ENCODE measurements at regions not wholly inside any gene's neighbourhood (a gene's known extent, or its start where the extent isn't known, plus 50 kb on each side); places are given as distances from the start of the nearest gene placed in this dataset.

DNA sequence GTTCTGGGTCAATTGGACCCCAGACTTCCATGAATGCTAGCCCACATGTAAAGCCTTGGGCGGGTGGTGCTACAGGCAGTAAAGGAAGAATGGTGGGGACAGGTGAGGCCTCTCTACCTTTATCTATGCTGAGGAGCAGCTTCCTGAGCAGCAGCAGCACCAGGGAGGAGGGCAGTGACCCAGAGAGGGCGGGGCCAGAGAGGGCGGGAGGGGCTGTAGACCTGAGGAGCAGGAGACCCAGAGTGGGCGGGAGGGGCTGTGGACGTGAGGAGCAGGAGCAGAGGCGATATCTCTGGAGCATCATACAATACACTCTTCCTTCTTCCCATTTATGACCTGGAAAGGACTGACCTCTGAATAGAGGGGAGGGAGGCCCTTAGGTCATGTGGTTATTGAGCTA is 165.9 kb downstream of the MTRR start:
- DNase-seq (ENCODE audit: extremely low spot score, insufficient read length, low read depth) (no peak), FAIRE-seq (no peak)

DNA sequence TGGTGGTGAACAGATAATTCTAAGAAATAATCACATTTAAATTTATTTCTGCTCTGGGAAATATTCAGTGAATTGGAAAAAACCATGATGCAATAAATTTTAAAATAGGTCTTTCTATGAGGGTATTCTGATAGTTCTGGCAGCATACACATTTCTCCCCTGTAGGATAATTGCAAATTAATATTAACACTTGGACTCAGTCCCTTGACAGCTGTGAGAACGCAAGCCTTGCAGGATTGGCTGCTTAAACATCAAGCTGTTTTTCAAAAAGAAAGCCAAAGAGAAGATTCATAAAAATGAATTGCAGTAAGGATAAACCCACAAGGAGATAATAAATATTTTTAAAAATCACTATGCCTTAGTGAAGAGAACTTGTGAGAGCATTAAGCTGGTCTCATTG is 180.0 kb downstream of the MTRR start:
- DNase-seq (ENCODE audit: extremely low spot score, insufficient read length, low read depth) (no peak), FAIRE-seq (no peak)

DNA sequence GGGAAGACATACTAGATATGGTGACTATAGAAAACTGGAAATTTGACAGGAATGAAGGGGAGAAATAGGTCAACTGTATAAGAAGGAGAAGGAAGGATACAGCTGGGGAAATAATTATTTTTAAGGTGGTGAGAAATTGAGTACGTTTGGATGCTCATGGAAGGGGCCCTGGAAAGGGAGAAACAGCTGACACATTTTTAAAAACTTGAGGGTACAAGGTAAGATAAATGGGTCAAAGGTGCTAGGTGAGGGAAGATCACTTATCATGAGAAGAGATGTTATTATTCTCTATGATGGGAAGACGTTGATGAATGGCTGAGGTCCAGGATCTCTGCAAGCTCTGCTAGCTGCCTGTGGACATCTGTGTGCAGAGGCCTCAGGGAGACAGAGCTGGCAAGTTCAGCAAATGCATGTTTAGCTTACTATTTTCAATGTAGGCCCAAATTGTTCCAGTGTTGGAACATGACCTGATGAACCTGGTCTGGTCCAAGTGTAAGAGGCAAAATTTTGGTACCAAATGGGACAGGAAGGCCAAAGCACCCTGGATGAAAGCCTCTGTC is 181.7 kb downstream of the MTRR start:
- DNase-seq (ENCODE audit: extremely low spot score, insufficient read length, low read depth), result no peak
- FAIRE-seq, result no peak

DNA sequence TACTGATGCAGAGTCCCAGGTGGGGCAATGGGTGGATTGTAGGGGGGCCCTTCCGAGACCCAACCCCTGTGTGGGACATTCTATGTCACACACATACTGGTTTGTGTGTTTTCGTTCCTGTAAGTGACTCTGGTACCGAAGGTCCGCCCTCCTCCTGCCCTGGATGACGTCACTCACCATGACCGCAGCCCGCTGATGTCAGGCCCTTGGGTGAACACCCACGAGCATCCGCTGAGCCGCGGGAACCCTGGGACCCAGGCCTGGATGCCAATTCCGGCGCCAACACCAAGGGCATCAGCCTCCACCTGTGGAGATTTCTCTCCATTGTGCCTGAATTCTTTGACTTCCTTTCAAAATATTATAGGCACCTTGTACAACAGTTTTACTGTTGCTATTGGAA is 184.3 kb downstream of the MTRR start:
- DNase-seq (ENCODE audit: extremely low spot score, insufficient read length, low read depth) (no peak), FAIRE-seq (no peak)

DNA sequence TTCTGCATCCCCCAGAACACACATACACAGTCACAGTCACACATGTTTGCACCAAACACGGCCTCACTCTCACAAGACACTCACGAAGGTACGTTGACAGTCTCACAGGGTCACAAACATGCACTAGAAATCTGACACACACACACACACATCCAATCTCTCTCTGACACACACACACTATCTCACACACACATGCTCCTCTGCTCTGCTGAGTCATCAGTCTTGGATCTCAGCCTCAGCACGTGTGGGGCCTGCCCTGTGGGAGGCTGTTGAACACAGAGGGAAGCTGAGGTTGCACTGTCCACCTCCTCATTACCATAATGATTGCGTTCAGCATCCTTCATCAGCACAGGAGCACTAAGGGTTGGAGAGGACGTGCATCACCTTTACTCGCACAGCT is 188.8 kb downstream of the MTRR start:
- FAIRE-seq (no peak), DNase-seq (ENCODE audit: extremely low spot score, insufficient read length, low read depth) (no peak)

DNA sequence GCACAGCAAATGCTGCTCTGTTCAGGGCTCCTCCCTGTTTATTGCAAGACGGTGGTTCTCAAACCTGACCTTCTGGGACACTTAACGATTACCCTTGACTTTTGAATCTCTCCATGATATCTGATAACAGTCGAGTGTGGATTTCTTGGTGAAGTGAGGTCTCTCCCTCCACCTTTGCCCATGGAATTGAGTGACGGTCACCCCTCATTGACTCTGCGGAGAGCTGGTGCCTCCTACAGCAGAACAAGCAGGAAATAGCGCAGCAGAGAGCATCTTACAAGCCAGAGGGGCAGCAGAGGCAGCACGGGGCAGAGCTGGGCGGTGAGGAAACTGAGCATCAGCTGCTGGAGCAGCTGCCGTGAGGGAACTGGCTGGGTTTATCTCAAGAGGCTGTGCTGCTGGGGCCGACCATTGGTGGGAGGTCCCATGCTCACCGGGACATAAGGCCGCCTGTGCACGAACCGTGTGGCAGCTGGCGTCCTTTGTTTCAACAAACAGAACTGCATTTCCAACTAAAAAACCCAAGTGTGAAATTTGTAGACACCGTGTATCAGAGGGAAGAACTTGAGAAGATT is 189.8 kb downstream of the MTRR start:
- DNase-seq (ENCODE audit: extremely low spot score, insufficient read length, low read depth) (no peak), FAIRE-seq (no peak)

DNA sequence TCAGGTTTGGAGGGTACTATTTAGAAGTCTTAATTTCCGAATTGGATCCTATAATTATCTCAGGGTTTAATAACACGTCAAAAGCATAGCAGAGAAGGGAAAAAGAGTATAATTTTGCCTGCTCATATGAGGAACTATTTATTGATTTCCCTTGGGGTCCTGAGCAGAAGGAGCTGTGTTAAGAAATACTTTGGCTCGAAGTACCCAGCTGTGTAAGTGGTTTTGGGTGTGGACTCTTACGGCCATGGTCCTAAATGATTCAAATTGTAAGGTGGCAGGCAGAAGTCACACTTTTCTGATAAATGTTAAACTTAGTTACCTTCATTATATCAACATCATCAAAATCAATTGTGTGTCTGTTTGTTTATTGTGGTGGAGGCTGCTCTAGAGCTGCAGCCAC is 190.4 kb downstream of the MTRR start:
- DNase-seq (ENCODE audit: extremely low spot score, insufficient read length, low read depth) (no peak), FAIRE-seq (no peak)

DNA sequence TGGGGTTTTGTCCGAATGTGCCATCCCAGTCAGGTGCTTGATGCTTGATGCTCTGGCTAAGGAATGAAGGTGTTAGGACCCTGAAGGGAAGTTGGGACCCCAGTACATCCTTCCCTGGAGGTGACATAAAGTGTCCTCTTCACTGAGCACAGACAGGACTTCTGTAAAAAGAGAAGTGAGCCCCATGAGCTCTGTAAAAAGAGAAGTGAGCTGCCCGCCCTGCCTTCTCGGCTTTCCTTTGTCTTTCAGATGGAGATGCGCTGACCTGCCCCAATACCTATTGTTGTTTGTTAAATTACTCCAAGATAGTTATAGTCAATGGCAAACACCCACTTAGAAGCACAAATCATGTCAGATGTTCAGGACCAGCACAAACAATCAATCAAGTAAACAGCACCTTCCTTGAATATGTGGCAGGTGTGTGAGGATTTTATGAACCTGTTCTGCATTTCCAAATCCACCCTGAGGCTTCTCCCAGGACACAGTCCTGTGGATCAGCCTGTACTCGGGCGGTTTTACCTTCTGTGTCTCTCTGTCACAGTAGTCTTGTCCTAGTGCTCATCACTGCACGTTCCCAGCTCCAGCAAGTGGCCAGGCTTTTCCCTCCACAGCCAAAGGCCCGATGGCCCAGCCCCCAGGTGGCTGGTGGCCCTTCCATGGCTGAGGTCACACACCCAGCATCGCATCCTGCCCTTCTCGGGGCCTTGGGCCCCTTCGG is 191.4 kb downstream of the MTRR start:
- DNase-seq (ENCODE audit: extremely low spot score, insufficient read length, low read depth) (no peak), FAIRE-seq (no peak)

DNA sequence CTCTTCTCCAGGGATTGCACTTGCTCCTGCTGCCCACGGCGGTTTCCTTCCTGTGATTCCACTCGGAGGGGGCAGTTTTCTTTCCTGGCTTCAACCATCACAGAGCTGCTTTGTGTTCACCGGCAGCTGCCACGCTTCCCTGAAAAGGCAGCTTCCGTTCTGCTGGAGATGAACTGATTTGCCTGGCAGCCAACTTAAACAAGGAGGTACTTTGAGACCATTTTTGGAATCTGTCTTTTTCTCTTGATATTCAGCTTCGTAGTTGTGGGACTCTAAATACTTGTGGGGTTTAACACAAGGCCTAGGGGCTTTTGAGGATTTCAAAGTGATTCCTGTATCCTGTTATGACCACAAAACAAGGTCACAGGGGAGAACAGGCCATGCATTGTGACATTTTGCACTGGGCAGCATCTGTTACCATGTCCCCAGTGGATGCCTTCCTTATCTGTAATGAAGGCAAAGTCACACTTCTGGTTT is 192.0 kb downstream of the MTRR start:
- FAIRE-seq, result no peak
- DNase-seq (ENCODE audit: extremely low spot score, insufficient read length, low read depth), result no peak

DNA sequence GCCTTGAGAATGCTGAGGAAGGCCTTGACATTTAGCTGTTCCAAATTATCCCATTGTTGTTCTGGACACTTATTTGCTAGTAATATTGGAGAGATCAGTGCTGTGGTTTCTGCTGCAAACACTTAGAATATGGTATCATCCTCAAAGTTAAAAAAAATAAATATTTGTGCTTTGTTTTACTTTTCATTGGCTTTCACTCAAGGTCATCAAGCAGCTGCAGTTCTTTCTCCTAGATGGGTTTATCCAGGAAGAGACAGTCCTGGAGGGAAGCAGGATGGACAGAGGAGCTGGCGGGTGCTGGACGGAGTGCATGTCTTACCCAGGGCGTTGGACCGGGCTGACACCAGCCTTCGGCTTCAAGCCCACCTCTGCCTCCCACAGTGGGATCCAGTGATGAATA is 193.6 kb downstream of the MTRR start:
- DNase-seq (ENCODE audit: extremely low spot score, insufficient read length, low read depth), result no peak

DNA sequence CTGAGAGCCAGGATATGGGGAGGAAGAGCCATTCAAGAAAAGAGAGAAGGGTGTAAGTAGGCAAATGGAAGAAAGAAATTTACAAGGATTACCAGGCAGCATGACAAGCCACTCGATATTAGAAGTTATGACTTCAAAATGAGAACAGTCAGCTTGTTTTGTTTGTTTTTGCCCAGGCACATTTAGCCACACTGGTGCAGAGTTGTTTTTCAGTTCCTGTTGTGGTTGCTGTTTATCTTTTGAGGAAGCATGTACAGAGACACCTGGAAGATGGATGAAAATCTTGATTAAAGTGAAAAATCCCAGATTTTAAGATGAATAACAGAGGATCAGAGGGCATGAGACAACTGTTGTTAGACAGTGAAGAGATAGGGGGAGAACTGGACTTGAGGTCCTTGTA is 199.1 kb downstream of the MTRR start:
- FAIRE-seq, result no peak
- DNase-seq (ENCODE audit: extremely low spot score, insufficient read length, low read depth), result no peak

More for the DNA sequence above, 193.6 kb downstream of the MTRR start:
- FAIRE-seq, result no peak

DNA sequence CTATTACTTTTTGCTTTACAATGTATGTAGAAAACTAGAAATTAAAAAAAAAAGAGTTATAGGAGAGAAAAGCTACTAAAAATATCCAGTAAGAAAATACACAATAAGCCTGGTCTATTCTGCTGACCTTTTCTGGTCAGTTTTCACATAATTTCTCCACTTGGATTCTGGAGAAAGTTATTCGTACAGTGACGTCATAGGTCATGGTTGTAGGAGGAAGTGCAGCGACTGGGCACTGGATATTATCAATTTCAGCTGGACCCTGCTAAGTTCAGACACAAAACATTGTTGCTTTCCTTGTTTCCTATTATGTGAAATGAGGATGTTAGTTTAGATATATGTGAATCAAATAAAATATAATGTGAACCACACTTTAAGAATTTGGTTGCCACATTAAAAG is 201.2 kb downstream of the MTRR start:
- FAIRE-seq (no peak), DNase-seq (ENCODE audit: extremely low spot score, insufficient read length, low read depth) (no peak)

DNA sequence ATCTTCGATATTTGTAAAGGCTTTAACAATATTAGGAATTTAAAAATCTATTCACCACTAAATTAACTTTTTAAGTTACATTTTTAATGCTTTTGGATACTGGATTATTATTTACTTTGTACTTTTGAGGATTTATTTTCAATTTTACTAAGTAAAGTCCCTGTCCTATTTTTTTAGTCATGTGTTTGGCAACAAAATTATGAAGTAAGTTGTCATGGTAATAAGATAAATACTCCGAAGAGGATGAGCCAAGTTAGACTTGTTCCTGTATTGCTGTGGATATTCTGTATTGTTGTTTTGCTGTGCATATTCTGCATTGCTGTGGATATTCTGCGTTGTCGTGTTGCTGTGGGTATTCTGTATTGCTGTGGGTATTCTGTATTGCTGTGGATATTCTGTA is 210.1 kb downstream of the MTRR start:
- no peak for FAIRE-seq

DNA sequence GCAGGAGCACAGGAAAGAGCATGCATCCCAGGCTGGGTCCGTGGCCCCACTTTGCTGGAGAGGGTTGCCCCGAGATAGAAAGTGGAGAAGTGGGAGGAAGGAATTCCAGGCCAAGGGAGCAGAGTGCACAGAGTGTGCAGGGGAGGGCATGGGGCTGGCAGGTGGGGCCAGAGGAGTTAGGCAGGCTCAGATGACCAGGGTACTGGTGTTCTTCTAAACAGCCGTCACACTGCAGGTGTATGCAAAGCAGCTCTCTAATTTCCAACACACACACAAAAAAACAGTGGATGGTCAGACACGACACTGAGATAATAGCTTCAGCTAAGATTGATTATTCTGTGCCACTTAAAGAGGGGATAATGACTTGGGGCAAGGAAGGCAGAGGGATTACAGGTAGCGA is 212.2 kb downstream of the MTRR start:
- no peak for DNase-seq (ENCODE audit: extremely low spot score, insufficient read length, low read depth)

More for the DNA sequence above, 210.1 kb downstream of the MTRR start:
- DNase-seq (ENCODE audit: extremely low spot score, insufficient read length, low read depth), result no peak

DNA sequence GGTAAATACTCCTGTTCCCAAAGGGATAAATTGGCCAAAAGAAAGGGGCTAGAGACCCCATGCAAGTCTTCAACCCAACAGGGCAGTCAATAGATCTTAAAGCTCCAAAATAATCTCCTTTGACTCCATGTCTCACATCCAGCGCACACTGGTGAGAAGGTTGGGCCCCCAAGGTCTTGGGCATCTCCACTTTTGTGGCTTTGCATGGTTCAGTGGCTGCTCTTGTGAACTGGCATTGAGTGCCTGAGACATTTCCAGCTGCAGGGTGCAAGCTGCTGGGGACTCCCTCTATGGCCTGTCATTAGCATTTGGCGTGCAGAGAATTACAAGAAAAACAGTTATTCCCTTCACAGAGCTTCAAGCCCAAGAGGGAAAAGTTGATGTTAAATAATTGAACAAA is 224.7 kb downstream of the MTRR start:
- FAIRE-seq, result no peak
- no peak for DNase-seq (ENCODE audit: extremely low spot score, insufficient read length, low read depth)

More for the DNA sequence above, 212.2 kb downstream of the MTRR start:
- no peak for FAIRE-seq

DNA sequence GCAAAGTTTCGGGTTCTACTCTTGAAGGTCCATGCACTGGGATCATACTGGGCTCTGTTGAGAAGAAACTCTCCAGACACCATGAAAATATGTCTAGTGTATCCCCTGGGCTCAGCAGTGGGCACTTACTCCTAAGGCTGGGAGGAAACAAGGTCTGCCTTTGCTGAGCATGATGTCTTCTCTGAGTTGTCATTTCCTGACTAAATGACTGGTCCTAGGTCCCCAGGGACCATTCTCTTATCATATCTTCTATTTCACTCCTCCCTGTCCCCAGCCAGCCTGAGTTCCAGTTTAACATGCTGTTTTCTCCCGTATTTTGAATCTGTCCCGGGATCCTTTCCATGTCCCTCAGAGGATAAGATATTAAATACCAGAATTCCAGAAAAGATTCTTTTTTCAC is 225.4 kb downstream of the MTRR start:
- DNase-seq (ENCODE audit: extremely low spot score, insufficient read length, low read depth) (no peak), FAIRE-seq (no peak)

DNA sequence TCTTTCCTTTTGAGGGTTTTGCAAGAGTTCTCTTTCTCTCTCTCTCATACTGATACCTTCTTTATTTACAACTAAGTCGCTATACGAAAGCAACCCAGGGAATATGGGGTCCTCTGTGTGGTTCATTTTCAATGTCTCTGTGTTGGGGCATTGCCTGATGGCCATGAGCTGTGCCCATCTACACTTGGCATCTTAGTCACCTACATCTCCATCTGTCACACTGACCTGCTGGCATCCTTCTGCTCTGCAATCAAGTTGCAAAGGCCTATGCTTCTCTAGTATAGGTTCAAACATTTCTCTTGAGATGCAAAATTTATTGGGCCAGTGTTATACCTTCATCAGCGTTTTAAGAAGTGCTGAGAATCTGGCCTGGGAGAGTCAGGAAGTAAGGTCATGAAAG is 228.2 kb downstream of the MTRR start:
- FAIRE-seq, result no peak
- no peak for DNase-seq (ENCODE audit: extremely low spot score, insufficient read length, low read depth)

DNA sequence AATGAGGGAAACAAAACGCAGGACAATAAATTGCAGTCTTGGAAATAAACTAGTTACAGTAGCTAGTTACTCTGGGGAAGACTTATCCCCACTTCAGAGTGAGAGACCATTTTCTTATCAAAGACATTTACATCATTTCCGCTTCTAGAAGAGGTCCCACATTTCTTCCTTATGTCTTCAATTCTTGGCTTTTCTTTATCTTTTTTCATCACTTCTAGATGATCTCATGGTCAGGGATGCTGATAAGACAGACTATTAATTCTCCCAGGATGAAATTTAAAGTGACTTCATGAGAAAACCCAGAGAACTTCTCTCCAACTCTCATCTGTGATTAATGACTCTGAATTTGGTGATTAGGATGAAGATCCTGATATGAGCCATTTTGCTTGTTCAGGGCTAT is 229.1 kb downstream of the MTRR start:
- no peak for FAIRE-seq

DNA sequence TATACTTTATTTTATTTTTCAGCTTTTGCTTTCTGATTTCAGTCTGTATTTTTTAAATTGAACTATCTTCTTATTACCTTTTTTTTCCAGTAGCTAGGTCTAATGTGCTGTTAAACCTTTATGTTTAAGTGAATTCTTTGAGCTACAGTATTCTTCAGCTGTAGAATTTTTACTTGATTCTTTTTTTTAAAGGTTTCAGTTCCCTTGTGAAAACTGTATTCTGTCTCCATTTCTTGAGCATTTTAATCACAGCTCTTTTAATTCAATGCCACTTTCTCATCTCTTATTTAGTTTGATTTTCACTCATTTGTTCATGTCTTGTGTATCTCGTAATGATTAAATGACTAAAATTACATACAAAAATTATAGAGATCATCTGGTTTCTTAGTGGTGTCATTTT is 233.8 kb downstream of the MTRR start:
- FAIRE-seq (no peak), DNase-seq (ENCODE audit: extremely low spot score, insufficient read length, low read depth) (no peak)

More for the DNA sequence above, 229.1 kb downstream of the MTRR start:
- DNase-seq (ENCODE audit: extremely low spot score, insufficient read length, low read depth), result no peak

DNA sequence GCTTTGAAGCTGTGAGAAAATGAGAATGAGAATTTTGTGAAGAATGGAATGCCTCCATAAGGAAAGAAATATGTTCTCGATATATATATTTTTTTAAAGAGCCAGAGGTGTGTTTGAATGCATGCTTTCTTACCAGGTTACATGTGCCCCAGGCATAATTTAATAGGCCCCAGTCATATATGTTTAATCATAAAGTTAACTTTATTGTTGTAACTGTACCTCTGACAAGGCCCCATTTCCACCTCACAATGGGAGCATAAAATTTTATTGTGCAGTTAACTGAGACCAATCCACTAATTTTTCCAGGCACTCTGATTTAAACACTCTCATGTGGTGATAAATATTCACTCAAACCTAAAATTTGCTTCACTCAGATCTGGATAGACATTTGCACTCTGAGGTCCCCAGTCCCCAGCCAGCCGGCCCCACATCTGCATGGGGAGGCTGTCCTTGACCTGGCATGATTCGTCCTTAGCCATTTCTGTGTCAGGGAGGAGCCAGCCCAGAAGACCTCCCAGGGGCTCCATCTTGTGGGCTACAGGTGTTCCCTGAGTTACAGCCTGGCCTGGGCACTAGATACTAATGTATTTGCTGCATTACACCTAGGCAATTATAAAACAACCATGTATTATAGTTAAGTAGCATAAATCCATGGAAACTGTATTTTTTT is 245.8 kb downstream of the MTRR start:
- no peak for FAIRE-seq

DNA sequence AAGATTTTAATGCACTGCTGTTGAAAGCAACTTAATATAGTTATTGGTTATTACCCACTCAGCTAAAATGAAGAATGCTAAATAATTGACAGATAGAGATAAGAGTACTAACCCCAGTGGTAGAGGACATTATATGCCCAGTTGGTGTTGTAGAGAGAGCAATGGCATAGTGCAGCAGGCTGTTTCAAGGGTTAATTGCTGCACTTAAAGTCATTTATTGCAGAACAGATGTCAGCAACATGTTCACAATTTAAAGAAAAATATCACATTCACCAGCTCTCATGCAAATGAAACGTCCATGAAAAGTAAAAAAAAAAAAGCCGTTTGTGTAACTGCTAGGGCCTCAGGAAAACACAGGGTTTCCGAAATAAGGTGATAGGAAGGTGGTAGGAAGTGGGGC is 254.6 kb downstream of the MTRR start:
- FAIRE-seq (no peak), DNase-seq (ENCODE audit: extremely low spot score, insufficient read length, low read depth) (no peak)

More for the DNA sequence above, 245.8 kb downstream of the MTRR start:
- no peak for DNase-seq (ENCODE audit: extremely low spot score, insufficient read length, low read depth)

Data from GM18507 (cell line).